ENCODE measurements at regions not wholly inside any gene's neighbourhood (a gene's known extent, or its start where the extent isn't known, plus 50 kb on each side); places are given as distances from the start of the nearest gene placed in this dataset.

DNA sequence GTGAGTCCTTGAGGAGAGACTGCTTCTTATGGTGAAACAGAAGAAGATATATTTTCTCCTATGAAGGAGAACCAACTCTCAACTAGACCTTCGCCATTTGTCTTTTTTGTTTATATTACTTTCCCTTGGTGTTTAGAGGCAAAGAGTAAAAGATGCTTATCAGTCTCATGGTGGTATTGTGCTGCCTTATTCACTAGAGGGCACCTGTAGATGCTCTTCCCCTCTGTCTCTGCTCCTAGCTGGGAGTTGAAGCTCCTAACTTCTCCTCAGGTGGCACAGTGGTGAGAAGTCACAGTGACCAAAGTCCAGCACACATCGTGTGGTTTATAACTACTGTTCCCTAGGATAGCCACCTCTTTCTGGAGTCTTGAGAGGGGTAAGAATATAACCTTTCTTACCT, 1359.6 kb downstream of the PLA2G4A start:
- TF ChIP-seq CTCF (IDR thresholded peaks at IDR 0.05) = no peak
- no peak for TF ChIP-seq POLR2AphosphoS5 (IDR thresholded peaks at IDR 0.05)
- no peak for TF ChIP-seq EP300 (IDR thresholded peaks at IDR 0.05)
- TF ChIP-seq POLR2A (IDR thresholded peaks at IDR 0.05) = no peak

Measured in sigmoid colon (tissue), 4 donors.